ENCODE measurements at regions not wholly inside any gene's neighbourhood (a gene's known extent, or its start where the extent isn't known, plus 50 kb on each side); places are given as distances from the start of the nearest gene placed in this dataset.

- TF ChIP-seq MAFK (IDR thresholded peaks at IDR 0.05; ENCODE audit: partially characterized antibody) (no peak), POLR2A (IDR thresholded peaks at IDR 0.05; ENCODE audit: low read length) (no peak)
Measured at GRCh38 chr6:82702574-82702973, 339.0 kb downstream of the TPBG start.
